Effector memory CD8-positive, alpha-beta T cell (primary cell): ENCODE measurements at regions not wholly inside any gene's neighbourhood (a gene's known extent, or its start where the extent isn't known, plus 50 kb on each side); places are given as distances from the start of the nearest gene placed in this dataset.

Experiments used
- ATAC-seq: fragments of 150-1000 bp; cut with Tn5 transposase; replicated peaks from 2 replicates; pipeline ENCODE4 v1.10.0; 2021; ENCODE audit warnings: mild to moderate bottlenecking, moderate library complexity
- DNase-seq, 3 experiments: peaks; one replicate each; pipeline ENCODE4 v3.0.0; 2021
- H3K27ac Mint-ChIP-seq, 2 donors: one replicate each; pipeline ENCODE4 v1.8.0; 2022; ENCODE audit warnings: mild to moderate bottlenecking in 2 of 2, mixed read lengths in 2 of 2, moderate library complexity in 2 of 2
- H3K27me3 Mint-ChIP-seq, 2 donors: one replicate each; pipeline ENCODE4 v1.8.0; 2022; ENCODE audit warnings: mixed read lengths in 2 of 2
- H3K36me3 Mint-ChIP-seq: one replicate; pipeline ENCODE4 v1.8.0; 2022; ENCODE audit warnings: mild to moderate bottlenecking, moderate library complexity, mixed read lengths; ENCODE audit not compliant: insufficient read depth
- H3K4me1 Mint-ChIP-seq, 2 donors: one replicate each; pipeline ENCODE4 v1.8.0; 2022; ENCODE audit warnings: low read depth in 2 of 2, mixed read lengths in 2 of 2
- H3K4me3 Mint-ChIP-seq, 2 donors: one replicate each; pipeline ENCODE4 v1.8.0; 2022; ENCODE audit warnings: mild to moderate bottlenecking in 2 of 2, mixed read lengths in 2 of 2, moderate library complexity in 2 of 2
- H3K9me3 Mint-ChIP-seq, 2 donors: one replicate each; pipeline ENCODE4 v1.8.0; 2022; ENCODE audit warnings: mixed read lengths in 2 of 2

GRCh38 chr12:111310076-111310870 lies 58.6 kb downstream of the PHETA1 start:
- Mint-ChIP-seq H3K36me3 (no peaks in the 10 kb centered on the region), H3K27ac (no peak overlapping the region), H3K4me1 (peaks cover 4 to 5% of the 10 kb centered on the region in 2 donors), H3K27me3 (peaks cover 12 to 17% of the 10 kb centered on the region in 2 donors), H3K9me3 (peaks cover 6 to 8% of the 10 kb centered on the region in 2 donors), H3K4me3 (no peak overlapping the region)
- ATAC-seq (no peak), DNase-seq (no peak)

DNA sequence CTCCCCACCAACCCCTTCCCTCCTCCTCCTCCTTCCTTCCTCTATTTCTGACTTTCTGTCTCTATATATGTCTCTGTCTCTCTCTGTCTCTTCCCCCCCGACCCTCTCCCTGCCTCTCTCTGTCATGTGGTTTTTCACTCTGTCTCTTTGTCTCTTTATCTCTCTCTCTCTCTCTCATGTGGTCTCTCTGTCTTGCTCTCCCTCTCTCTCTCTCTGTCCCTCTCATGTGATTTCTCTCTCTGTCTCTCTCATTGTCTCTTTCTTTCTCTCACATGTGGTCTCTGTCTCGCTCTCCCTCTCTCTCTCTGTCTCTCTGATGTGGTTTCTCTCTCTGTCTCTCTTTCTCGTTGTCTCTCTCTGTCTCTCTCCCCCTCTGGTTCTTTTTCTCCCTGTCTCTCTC lies 59.3 kb downstream of the PHETA1 start:
- no peak overlapping the region for H3K27ac Mint-ChIP-seq
- peaks cover 6 to 15% of the 10 kb centered on the region in 2 donors for H3K9me3 Mint-ChIP-seq
- no peak for ATAC-seq
- peaks cover 4 to 5% of the 10 kb centered on the region in 2 donors for H3K4me1 Mint-ChIP-seq
- no peaks in the 10 kb centered on the region for H3K36me3 Mint-ChIP-seq
- H3K27me3 Mint-ChIP-seq, result peaks cover 7 to 10% of the 10 kb centered on the region in 2 donors
- H3K4me3 Mint-ChIP-seq, result no peak overlapping the region
- no peak for DNase-seq

- Mint-ChIP-seq H3K4me1 (no peaks in the 10 kb centered on the region), H3K9me3 (peaks cover 7 to 20% of the 10 kb centered on the region in 2 donors), H3K27me3 (peaks cover under 1% of the 10 kb centered on the region in 2 donors), H3K4me3 (no peak overlapping the region), H3K27ac (no peak overlapping the region), H3K36me3 (no peaks in the 10 kb centered on the region)
- ATAC-seq, result no peak
- DNase-seq, result no peak
Measured at GRCh38 chr12:111308473-111308872, 60.4 kb downstream of the PHETA1 start.

GRCh38 chr12:111304642-111305071 lies 64.2 kb downstream of the PHETA1 start:
- peaks cover 7 to 20% of the 10 kb centered on the region in 2 donors for H3K9me3 Mint-ChIP-seq
- ATAC-seq (no peak), DNase-seq (peak in 1 of 3 experiments; percentile 20)
- no peak overlapping the region for H3K4me3 Mint-ChIP-seq
- no peaks in the 10 kb centered on the region for H3K4me1 Mint-ChIP-seq
- no peaks in the 10 kb centered on the region for H3K36me3 Mint-ChIP-seq
- H3K27me3 Mint-ChIP-seq, result peaks cover 6 to 13% of the 10 kb centered on the region in 2 donors
- H3K27ac Mint-ChIP-seq, result no peak overlapping the region

DNA sequence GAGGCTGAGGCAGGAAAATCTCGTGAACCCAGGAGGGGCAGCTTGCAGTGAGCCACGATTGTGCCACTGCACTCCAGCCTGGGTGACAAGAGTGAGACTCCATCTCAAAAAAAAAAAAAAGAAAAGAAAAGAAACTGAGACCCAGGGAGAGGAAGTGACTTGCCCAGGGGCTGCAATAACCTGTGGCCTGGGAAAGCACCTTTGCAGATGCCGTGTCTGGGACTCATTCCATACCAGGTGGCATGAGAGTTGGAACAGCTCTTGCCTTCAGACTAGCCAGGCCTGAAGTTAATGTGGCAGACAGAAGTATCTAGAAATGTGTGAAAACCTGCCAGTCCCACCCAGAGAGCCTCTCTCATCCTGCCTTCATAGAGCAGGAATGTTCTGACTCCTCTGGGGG lies 65.4 kb downstream of the PHETA1 start:
- ATAC-seq (no peak), DNase-seq (no peak)
- H3K36me3 Mint-ChIP-seq, result no peaks in the 10 kb centered on the region
- H3K27ac Mint-ChIP-seq, result no peak overlapping the region
- peaks cover 7 to 20% of the 10 kb centered on the region in 2 donors for H3K9me3 Mint-ChIP-seq
- no peak overlapping the region for H3K4me3 Mint-ChIP-seq
- no peaks in the 10 kb centered on the region for H3K4me1 Mint-ChIP-seq
- H3K27me3 Mint-ChIP-seq, result peaks cover 10 to 16% of the 10 kb centered on the region in 2 donors

DNA sequence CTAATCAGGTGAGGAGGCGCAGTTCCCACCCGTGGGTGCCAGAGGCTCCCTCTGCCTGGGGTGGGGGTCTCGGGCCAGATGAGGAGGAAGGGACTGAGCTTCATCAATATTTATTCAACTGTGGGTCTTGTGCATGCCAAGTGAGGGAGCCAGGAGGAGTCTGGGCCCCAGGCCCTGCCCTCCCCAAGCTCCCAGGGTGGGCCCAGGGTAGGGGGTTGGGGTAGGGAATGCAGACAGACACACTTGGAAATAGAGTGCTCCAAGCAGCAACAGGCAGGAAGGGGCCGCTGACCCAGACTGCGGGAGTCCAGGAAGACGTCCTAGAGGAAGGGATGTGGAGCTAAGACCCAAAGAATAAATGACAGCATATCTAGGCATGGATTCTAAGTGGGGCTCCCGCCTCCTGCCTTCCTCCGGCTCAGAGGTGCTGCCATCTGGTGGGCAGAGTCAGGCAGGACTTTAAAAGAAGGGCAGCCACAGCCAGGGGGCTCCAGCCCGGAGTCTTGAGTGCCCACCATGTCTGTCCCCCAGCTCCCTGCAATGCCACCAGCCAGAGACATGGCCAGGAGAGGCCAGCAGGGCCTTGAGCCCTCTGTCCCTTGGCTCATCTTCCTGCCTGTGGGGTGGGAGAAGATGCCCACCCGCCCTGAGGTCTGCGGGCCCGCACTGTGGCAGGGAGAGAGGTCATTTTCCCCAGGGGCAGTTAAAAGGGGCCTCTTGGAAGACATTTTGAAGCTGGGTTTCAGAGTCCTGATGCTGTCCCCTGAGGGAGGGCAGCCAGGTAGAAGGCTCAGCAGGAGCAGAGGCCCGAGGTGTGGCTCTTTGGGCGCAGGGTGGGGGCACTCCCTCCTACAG lies 70.1 kb downstream of the PHETA1 start:
- ATAC-seq (no peak), DNase-seq (peak; percentile 9 to 29 (median 27))
- no peaks in the 10 kb centered on the region for H3K4me1 Mint-ChIP-seq
- H3K9me3 Mint-ChIP-seq, result peaks cover 0 to 2% of the 10 kb centered on the region in 2 donors
- no peak overlapping the region for H3K4me3 Mint-ChIP-seq
- no peak overlapping the region for H3K27ac Mint-ChIP-seq
- peaks cover 21 to 29% of the 10 kb centered on the region in 2 donors for H3K27me3 Mint-ChIP-seq
- H3K36me3 Mint-ChIP-seq, result no peaks in the 10 kb centered on the region

DNA sequence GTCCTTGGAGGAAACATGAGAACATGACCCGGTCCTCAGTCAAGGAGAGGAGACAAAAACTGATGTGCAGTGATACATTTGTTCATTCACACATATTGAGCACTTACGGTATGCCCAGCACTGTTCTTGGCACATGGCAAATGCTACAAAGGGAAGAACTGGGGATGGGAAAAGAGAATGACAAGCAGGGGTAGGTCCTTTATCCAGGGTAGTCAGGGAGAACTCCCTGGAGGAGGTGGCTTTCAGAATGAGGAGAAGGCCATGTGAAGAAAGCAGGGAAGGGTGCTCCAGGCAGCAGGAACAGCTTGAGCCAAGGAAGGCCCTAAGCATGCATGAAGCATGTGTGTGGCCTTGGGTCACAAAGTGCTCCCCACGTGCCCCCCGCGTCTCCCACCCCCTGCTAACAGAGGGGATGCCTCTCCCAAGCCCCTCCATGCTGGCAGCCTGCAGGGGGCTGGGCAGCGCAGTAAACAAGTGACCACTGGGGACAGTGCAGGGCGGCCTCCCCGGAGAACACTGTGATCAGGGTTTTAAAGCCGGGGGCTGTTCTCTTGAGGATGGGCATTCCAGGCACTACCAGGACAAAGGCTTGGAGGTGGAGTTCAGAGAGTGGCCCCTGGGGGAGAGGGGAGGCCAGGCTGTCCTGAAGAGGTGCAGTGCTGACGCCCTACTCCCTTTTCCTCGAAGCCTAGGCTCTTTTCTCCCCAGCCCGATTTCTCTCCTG lies 71.0 kb downstream of the PHETA1 start:
- Mint-ChIP-seq H3K4me3 (no peak overlapping the region), H3K27me3 (peaks cover 25 to 29% of the 10 kb centered on the region in 2 donors), H3K36me3 (no peaks in the 10 kb centered on the region), H3K4me1 (no peaks in the 10 kb centered on the region), H3K27ac (no peak overlapping the region), H3K9me3 (peaks cover 0 to 2% of the 10 kb centered on the region in 2 donors)
- no peak for DNase-seq
- no peak for ATAC-seq

DNA sequence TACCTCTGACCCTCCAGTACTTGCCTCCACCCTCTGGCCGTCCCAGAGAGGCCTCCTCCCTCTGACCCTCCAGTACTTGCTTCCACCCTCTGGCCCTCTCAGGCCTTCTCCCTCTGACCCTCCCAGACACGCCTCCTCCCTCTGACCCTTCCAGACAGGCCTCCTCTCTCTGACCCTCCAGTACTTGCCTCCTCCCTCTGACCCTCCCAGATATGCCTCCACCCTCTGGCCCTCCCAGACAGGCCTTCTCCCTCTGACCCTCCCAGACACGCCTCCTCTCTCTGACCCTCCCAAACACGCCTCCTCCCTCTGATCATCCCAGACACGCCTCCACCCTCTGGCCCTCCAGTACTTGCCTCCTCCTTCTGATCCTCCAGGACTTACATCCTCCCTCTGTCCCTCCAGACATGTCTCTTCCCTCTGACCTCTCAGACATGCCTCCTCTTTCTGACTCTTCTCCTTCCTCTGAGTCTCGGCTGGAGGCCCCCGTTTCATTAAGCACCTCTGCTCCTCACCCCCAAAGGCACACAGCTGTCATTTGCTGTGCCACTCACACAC lies 71.9 kb downstream of the PHETA1 start:
- DNase-seq, result no peak
- Mint-ChIP-seq H3K4me3 (no peak overlapping the region), H3K36me3 (no peaks in the 10 kb centered on the region), H3K9me3 (peaks cover 0 to 2% of the 10 kb centered on the region in 2 donors), H3K4me1 (no peaks in the 10 kb centered on the region), H3K27ac (no peak overlapping the region), H3K27me3 (peaks cover 31 to 35% of the 10 kb centered on the region in 2 donors)
- no peak for ATAC-seq

- Mint-ChIP-seq H3K4me3 (no peak overlapping the region), H3K36me3 (no peaks in the 10 kb centered on the region), H3K9me3 (peaks cover 0 to 2% of the 10 kb centered on the region in 2 donors), H3K4me1 (no peaks in the 10 kb centered on the region), H3K27me3 (peaks cover 26 to 37% of the 10 kb centered on the region in 2 donors), H3K27ac (no peak overlapping the region)
- no peak for ATAC-seq
- no peak for DNase-seq
Measured at GRCh38 chr12:111295176-111295575, 73.7 kb downstream of the PHETA1 start.

GRCh38 chr12:111293266-111294009 lies 75.5 kb downstream of the PHETA1 start:
- ATAC-seq (no peak), DNase-seq (no peak)
- Mint-ChIP-seq H3K9me3 (peaks cover 0 to 2% of the 10 kb centered on the region in 2 donors), H3K4me1 (no peaks in the 10 kb centered on the region), H3K27me3 (peaks cover 20 to 37% of the 10 kb centered on the region in 2 donors), H3K36me3 (peaks cover 5% of the 10 kb centered on the region), H3K4me3 (no peak overlapping the region), H3K27ac (no peak overlapping the region)

DNA sequence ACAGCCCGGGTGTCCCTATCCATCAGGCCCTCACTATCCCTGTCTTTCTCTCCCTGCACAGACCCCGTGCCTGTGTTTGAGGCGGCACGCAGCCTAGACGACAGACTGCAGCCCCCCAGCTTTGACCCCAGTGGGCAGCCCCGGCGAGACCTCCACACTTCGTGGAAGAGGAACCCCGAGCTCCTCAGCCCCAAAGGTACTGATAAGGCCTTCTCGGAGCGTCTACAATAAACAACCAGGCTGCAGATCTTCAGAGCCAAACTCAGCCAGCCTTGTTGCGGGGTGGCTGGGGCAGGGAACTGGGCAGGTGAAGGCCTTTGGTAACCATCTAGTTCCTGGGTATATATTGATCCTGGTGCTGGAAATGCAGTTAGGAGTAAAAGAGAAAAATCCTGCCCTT lies 77.5 kb downstream of the PHETA1 start:
- Mint-ChIP-seq H3K4me3 (no peak overlapping the region), H3K27me3 (peaks cover 19 to 34% of the 10 kb centered on the region in 2 donors), H3K4me1 (no peaks in the 10 kb centered on the region), H3K9me3 (no peaks in the 10 kb centered on the region), H3K36me3 (peaks cover 5% of the 10 kb centered on the region), H3K27ac (no peak overlapping the region)
- DNase-seq (no peak), ATAC-seq (no peak)

GRCh38 chr12:111288771-111289170 lies 80.1 kb downstream of the PHETA1 start:
- peaks cover 5% of the 10 kb centered on the region for H3K36me3 Mint-ChIP-seq
- no peak for DNase-seq
- peaks cover 31 to 60% of the 10 kb centered on the region in 2 donors for H3K27me3 Mint-ChIP-seq
- ATAC-seq, result no peak
- no peaks in the 10 kb centered on the region for H3K9me3 Mint-ChIP-seq
- H3K4me1 Mint-ChIP-seq, result no peaks in the 10 kb centered on the region
- H3K27ac Mint-ChIP-seq, result no peak overlapping the region
- H3K4me3 Mint-ChIP-seq, result no peak overlapping the region
